Right lobe of liver (tissue), 4 donors: ENCODE measurements at regions not wholly inside any gene's neighbourhood (a gene's known extent, or its start where the extent isn't known, plus 50 kb on each side); places are given as distances from the start of the nearest gene placed in this dataset.
"Not testable (repeated sequence)": the region's sequence is repeated elsewhere in the genome, so short reads cannot be mapped to it uniquely, and the experiment has no call there.

Experiments
- CTCF ChIP-seq, 4 donors: fragments of 200-600 bp in 3 of 4; fragments of 450-650 bp in 1 of 4; IDR thresholded peaks; one replicate each; pipeline versions ENCODE4 v1.5.1 to v1.8.0; 2016 to 2022; ENCODE audit warnings: antibody characterized with exemption in 4 of 4, mild to moderate bottlenecking in 2 of 4
- POLR2A ChIP-seq: fragments of 450-650 bp; IDR thresholded peaks from one replicate; pipeline ENCODE4 v1.6.1; 2017; ENCODE audit warnings: antibody characterized with exemption, mild to moderate bottlenecking
- donor health status: DM: no; HTN: no; CAD: no.
- donor health status: DM: no; HTN: no; CAD: no.
- donor health status: DM: no; HTN: yes; CAD: no.

DNA sequence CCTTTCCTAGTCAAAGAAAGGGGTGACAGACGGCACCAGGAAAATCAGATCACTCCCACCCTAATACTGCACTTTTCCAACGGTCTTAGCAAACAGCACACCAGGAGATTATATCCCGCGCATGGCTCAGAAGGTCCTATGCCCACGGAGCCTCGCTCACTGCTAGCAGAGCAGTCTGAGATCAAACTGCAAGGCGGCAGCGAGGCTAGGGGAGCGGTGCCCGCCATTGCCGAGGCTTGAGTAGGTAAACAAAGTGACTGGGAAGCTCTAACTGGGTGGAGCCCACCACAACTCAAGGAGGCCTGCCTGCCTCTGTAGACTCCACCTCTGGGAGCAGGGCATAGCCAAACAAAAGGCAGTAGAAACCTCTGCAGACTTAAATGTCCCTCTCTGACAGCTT lies 233.9 kb downstream of the DPY19L2 start:
- not testable (repeated sequence) for TF ChIP-seq CTCF (IDR thresholded peaks at IDR 0.05); POLR2A
